Common myeloid progenitor, CD34-positive (primary cell): ENCODE measurements at regions not wholly inside any gene's neighbourhood (a gene's known extent, or its start where the extent isn't known, plus 50 kb on each side); places are given as distances from the start of the nearest gene placed in this dataset.
"Not testable (repeated sequence)": the region's sequence is repeated elsewhere in the genome, so short reads cannot be mapped to it uniquely, and the experiment has no call there.

ENCODE experiments used
- CTCF ChIA-PET: fragments of 350-600 bp; sonication (Branson Sonifier 250); formaldehyde crosslinking; loops from one replicate; lab custom pipeline; 2021; ENCODE audit warnings: antibody characterized with exemption; lab: Charles Lee
- POLR2A ChIA-PET: fragments of 350-600 bp; sonication (Branson Sonifier 250); formaldehyde crosslinking; loops from one replicate; lab custom pipeline; 2021; ENCODE audit warnings: antibody characterized with exemption; lab: Charles Lee
- DNase-seq, 3 donors: peaks; one replicate each; pipeline versions ENCODE4 v3.0.0 to v3.0.0-alpha.2; 2013
- H3K27ac ChIP-seq, 2 experiments: 1 replicate in 1 of 2; 2 replicates in 1 of 2; pipeline ENCODE4 v1.7.0; 2013; ENCODE audit warnings: inconsistent platforms in 2 of 2, low read length in 2 of 2, mild to moderate bottlenecking in 2 of 2, low read depth in 1 of 2, moderate library complexity in 1 of 2; ENCODE audit not compliant: severe bottlenecking in 2 of 2, insufficient read depth in 1 of 2, poor library complexity in 1 of 2
- H3K27me3 ChIP-seq, 5 experiments: replicated peaks in 2 of 5; 1 replicate in 3 of 5; 2 replicates in 2 of 5; pipeline versions ENCODE4 v1.6.1 to v1.7.0; 2013; ENCODE audit warnings: low read length in 4 of 5, mild to moderate bottlenecking in 2 of 5, moderate library complexity in 2 of 5, inconsistent platforms in 1 of 5; ENCODE audit not compliant: insufficient read depth in 5 of 5, control insufficient read depth in 4 of 5
- H3K36me3 ChIP-seq, 4 experiments: 1 replicate in 2 of 4; 2 replicates in 2 of 4; pipeline versions ENCODE4 v1.6.1 to v1.7.0; 2013; ENCODE audit warnings: low read length in 3 of 4, control low read depth in 1 of 4, mild to moderate bottlenecking in 1 of 4; ENCODE audit not compliant: control insufficient read depth in 4 of 4, insufficient read depth in 4 of 4
- H3K4me1 ChIP-seq, 4 experiments: 1 replicate in 3 of 4; 2 replicates in 1 of 4; pipeline versions ENCODE4 v1.6.1 to v1.7.1; 2013; ENCODE audit warnings: low read length in 3 of 4, mild to moderate bottlenecking in 3 of 4, control low read depth in 1 of 4, inconsistent platforms in 1 of 4, moderate library complexity in 1 of 4; ENCODE audit not compliant: control insufficient read depth in 4 of 4, insufficient read depth in 4 of 4; ENCODE audit errors: control extremely low read depth in 1 of 4
- H3K4me3 ChIP-seq, 7 experiments: 1 replicate in 4 of 7; 2 replicates in 3 of 7; pipeline versions ENCODE4 v1.5.1 to v1.7.0; 2013; ENCODE audit warnings: mild to moderate bottlenecking in 7 of 7, low read length in 6 of 7, moderate library complexity in 6 of 7, inconsistent platforms in 2 of 7, low read depth in 2 of 7, control low read depth in 1 of 7; ENCODE audit not compliant: insufficient read depth in 4 of 7, control insufficient read depth in 1 of 7; ENCODE audit errors: extremely low read depth in 1 of 7
- H3K9me3 ChIP-seq, 5 experiments: 1 replicate in 4 of 5; 2 replicates in 1 of 5; pipeline versions ENCODE4 v1.6.1 to v1.7.1; 2013; ENCODE audit warnings: low read length in 4 of 5, mild to moderate bottlenecking in 2 of 5, inconsistent platforms in 1 of 5, low read depth in 1 of 5, moderate library complexity in 1 of 5; ENCODE audit not compliant: control insufficient read depth in 4 of 5, insufficient read depth in 2 of 5; ENCODE audit errors: control extremely low read depth in 1 of 5
- WGBS: methylation state at CpG from one replicate; pipeline ENCODE4 v1.1.5; 2013; ENCODE audit not compliant: insufficient coverage; 5-methylcytosine and 5-hydroxymethylcytosine counted together

- Histone ChIP-seq H3K36me3 (no peaks in the 10 kb centered on the region), H3K27ac (no peak overlapping the region), H3K9me3 (no peaks in the 10 kb centered on the region), H3K4me1 (no peaks in the 10 kb centered on the region), H3K4me3 (no peak overlapping the region), H3K27me3 (peaks cover 0 to 2% (median 0%) of the 10 kb centered on the region in 5 experiments)
- no peak for DNase-seq
- POLR2A ChIA-PET: interaction anchor here (0.6 kb wide), 1 partner anchor 28 kb away, joined by 3 read pairs; no protein-coding TSS in a partner anchor
- 96% methylated on average over 15 of the region's 18 CpGs for WGBS
- CTCF ChIA-PET: no interaction called here
Measured at GRCh38 chr9:89684912-89685636, 80.3 kb downstream of the GADD45G start.

GRCh38 chr9:89685698-89686097 lies 80.9 kb downstream of the GADD45G start:
- WGBS: 99% methylated on average over 9 of the region's 9 CpGs
- ChIA-PET CTCF (no interaction called here), POLR2A (interaction anchor here (0.6 kb wide), 1 partner anchor 27 kb away, joined by 3 read pairs; no protein-coding TSS in a partner anchor)

GRCh38 chr9:89686126-89686525 lies 81.3 kb downstream of the GADD45G start:
- CTCF ChIA-PET: no interaction called here
- POLR2A ChIA-PET: no interaction called here
- Histone ChIP-seq H3K4me1 (no peaks in the 10 kb centered on the region), H3K36me3 (no peaks in the 10 kb centered on the region), H3K9me3 (no peaks in the 10 kb centered on the region), H3K27me3 (peaks cover 0 to 2% (median 0%) of the 10 kb centered on the region in 5 experiments), H3K4me3 (no peak overlapping the region), H3K27ac (no peak overlapping the region)
- DNase-seq: no peak
- WGBS: 96% methylated on average over 5 of the region's 5 CpGs

More at GRCh38 chr9:89685698-89686097, 80.9 kb downstream of the GADD45G start:
- DNase-seq: no peak
- Histone ChIP-seq H3K4me1 (no peaks in the 10 kb centered on the region), H3K9me3 (no peaks in the 10 kb centered on the region), H3K27ac (no peak overlapping the region), H3K27me3 (peaks cover 0 to 2% (median 0%) of the 10 kb centered on the region in 5 experiments), H3K4me3 (no peak overlapping the region), H3K36me3 (no peaks in the 10 kb centered on the region)

- no peaks in the 10 kb centered on the region for H3K36me3 ChIP-seq
- H3K4me3 ChIP-seq: no peak overlapping the region
- ChIA-PET POLR2A (no interaction called here), CTCF (no interaction called here)
- peaks cover 0 to 2% (median 0%) of the 10 kb centered on the region in 5 experiments for H3K27me3 ChIP-seq
- DNase-seq: no peak
- no peaks in the 10 kb centered on the region for H3K4me1 ChIP-seq
- no peaks in the 10 kb centered on the region for H3K9me3 ChIP-seq
- 98% methylated on average over 4 of the region's 4 CpGs for WGBS
- H3K27ac ChIP-seq: no peak overlapping the region
Measured at GRCh38 chr9:89686621-89687020, 81.8 kb downstream of the GADD45G start.

GRCh38 chr9:89687188-89687587 lies 82.4 kb downstream of the GADD45G start:
- DNase-seq: no peak
- H3K36me3 ChIP-seq: no peaks in the 10 kb centered on the region
- peaks cover 0 to 2% (median 0%) of the 10 kb centered on the region in 5 experiments for H3K27me3 ChIP-seq
- no peak overlapping the region for H3K27ac ChIP-seq
- POLR2A ChIA-PET: no interaction called here
- H3K9me3 ChIP-seq: no peaks in the 10 kb centered on the region
- no peaks in the 10 kb centered on the region for H3K4me1 ChIP-seq
- no peak overlapping the region for H3K4me3 ChIP-seq
- CTCF ChIA-PET: no interaction called here
- WGBS: 100% methylated on average over 1 of the region's 3 CpGs

GRCh38 chr9:89687848-89688247 lies 83.0 kb downstream of the GADD45G start:
- Histone ChIP-seq H3K36me3 (no peaks in the 10 kb centered on the region), H3K27ac (no peak overlapping the region), H3K9me3 (no peaks in the 10 kb centered on the region), H3K27me3 (peaks cover 0 to 2% (median 0%) of the 10 kb centered on the region in 5 experiments), H3K4me3 (no peak overlapping the region), H3K4me1 (no peaks in the 10 kb centered on the region)
- no peak for DNase-seq
- 96% methylated on average over 5 of the region's 6 CpGs for WGBS
- ChIA-PET POLR2A (no interaction called here), CTCF (interaction anchor here (0.9 kb wide), 1 partner anchor 64 kb away, joined by 3 read pairs; no protein-coding TSS in a partner anchor)

- POLR2A ChIA-PET, CTCF ChIA-PET: not testable (repeated sequence)
- WGBS: 94% methylated on average over 4 of the region's 5 CpGs
Measured at GRCh38 chr9:89689321-89689720, 84.5 kb downstream of the GADD45G start.

More at GRCh38 chr9:89689321-89689720, 84.5 kb downstream of the GADD45G start:
- H3K27me3 ChIP-seq, H3K9me3 ChIP-seq, DNase-seq, H3K4me1 ChIP-seq, H3K4me3 ChIP-seq, H3K27ac ChIP-seq, H3K36me3 ChIP-seq: not testable (repeated sequence)
